Spinal cord (tissue), 9 donors: ENCODE measurements at regions not wholly inside any gene's neighbourhood (a gene's known extent, or its start where the extent isn't known, plus 50 kb on each side); places are given as distances from the start of the nearest gene placed in this dataset.

ENCODE experiments used
- DNase-seq, 6 donors: peaks; one replicate each; pipeline versions ENCODE4 v3.0.0 to v3.0.0-alpha.2; 2013 to 2015; ENCODE audit warnings: low spot score in 6 of 6, low read depth in 4 of 6
- H3K27ac ChIP-seq: one replicate; pipeline ENCODE4 v1.5.1; 2013; ENCODE audit warnings: low read depth, low read length, control low read depth
- H3K27me3 ChIP-seq: one replicate; pipeline ENCODE4 v1.6.1; 2013; ENCODE audit warnings: low read length; ENCODE audit not compliant: control insufficient read depth, insufficient read depth
- H3K36me3 ChIP-seq: one replicate; pipeline ENCODE4 v1.6.1; 2013; ENCODE audit warnings: low read length; ENCODE audit not compliant: control insufficient read depth, insufficient read depth
- H3K4me1 ChIP-seq: one replicate; pipeline ENCODE4 v1.6.1; 2013; ENCODE audit warnings: low read length; ENCODE audit not compliant: control insufficient read depth, insufficient read depth
- H3K4me3 ChIP-seq: one replicate; pipeline ENCODE4 v1.5.1; 2013; ENCODE audit warnings: low read depth, low read length, control low read depth
- H3K9me3 ChIP-seq: one replicate; pipeline ENCODE4 v1.6.1; 2013; ENCODE audit warnings: low read length; ENCODE audit not compliant: control insufficient read depth, insufficient read depth
- WGBS: methylation state at CpG from one replicate; pipeline ENCODE4 v1.1.5; 2013; ENCODE audit warnings: missing lambda C conversion rate; ENCODE audit not compliant: insufficient coverage; 5-methylcytosine and 5-hydroxymethylcytosine counted together
- donor health status: healthy.

DNA sequence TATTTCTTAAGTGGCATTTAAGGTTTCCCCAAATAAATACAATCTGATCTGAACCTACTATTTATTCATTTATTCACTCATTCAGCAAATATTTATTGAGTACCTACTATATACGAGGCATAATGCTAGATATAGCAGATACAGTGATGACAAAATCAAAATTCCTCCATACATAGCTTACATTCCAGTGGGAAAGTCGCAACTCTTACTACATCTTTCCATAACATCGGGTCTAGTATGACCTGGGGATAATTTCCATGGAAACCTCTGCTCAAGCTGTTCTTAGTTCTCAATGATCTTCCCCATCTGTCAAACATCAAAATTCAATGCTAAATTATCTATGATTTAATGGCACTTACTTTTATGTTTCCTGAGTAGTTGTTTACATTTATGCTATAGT lies 70.8 kb upstream of the PRKACB start:
- Histone ChIP-seq H3K27me3 (no peaks in the 10 kb centered on the region), H3K4me1 (no peaks in the 10 kb centered on the region), H3K4me3 (no peak overlapping the region), H3K9me3 (peaks cover 8% of the 10 kb centered on the region), H3K27ac (no peak overlapping the region), H3K36me3 (no peaks in the 10 kb centered on the region)
- no peak for DNase-seq
- 100% methylated on average over 1 of the region's 3 CpGs for WGBS

DNA sequence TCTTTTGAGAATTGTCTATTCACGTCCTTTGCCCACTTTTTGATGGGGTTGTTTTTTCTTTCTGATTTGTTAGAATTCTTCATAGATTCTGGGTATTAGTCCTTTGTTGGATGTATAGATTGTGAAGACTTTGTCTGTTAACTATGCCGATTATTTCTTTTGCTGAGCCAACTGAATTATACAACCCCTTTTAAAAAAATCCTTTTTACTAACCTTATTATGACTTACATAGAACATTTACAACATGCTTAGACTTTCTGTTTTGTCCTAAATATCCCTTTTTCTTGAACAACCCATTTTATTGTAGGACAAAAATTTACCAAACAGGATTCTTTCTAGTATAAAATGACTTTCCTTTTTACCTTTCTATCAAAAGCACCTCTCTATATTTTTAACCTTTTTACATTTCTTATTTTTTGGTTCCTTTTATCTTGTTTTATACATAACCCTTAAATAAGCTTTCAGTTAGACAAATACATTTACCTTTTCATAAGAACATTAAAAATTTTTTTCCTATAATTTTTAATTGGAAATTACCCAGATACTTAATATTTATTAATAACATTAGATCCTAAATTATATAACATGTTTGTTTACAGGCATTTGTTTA lies 70.4 kb upstream of the TTLL7 start:
- H3K27me3 ChIP-seq, result no peaks in the 10 kb centered on the region
- no peaks in the 10 kb centered on the region for H3K36me3 ChIP-seq
- 80% methylated on average over 1 of the region's 2 CpGs for WGBS
- H3K9me3 ChIP-seq, result peaks cover 10% of the 10 kb centered on the region
- no peak overlapping the region for H3K27ac ChIP-seq
- no peak overlapping the region for H3K4me3 ChIP-seq
- no peak for DNase-seq
- H3K4me1 ChIP-seq, result no peaks in the 10 kb centered on the region

DNA sequence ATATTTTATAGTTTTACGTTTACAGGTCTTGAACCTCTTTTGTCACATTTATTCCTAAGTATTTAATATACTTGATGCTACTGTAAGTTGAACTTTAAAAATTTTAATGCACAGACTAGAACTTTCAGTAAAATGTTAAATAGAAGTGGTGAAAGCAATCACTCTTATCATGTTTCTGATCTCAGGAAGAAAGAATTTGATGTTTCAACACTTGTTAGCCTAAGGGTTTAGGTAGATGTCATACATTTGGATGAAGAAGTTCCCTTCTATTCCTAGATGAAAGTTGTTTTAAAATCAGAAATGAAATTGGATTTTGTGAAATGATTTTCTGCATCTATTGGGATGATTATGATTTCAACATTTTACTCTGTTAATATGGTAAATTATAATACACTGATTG lies 63.6 kb upstream of the TTLL7 start:
- Histone ChIP-seq H3K36me3 (no peaks in the 10 kb centered on the region), H3K4me3 (no peak overlapping the region), H3K9me3 (peaks cover 1% of the 10 kb centered on the region), H3K27ac (no peak overlapping the region), H3K27me3 (no peaks in the 10 kb centered on the region), H3K4me1 (no peaks in the 10 kb centered on the region)
- no peak for DNase-seq
- WGBS, result no CpG with 5 or more reads among the region's 1 CpG

DNA sequence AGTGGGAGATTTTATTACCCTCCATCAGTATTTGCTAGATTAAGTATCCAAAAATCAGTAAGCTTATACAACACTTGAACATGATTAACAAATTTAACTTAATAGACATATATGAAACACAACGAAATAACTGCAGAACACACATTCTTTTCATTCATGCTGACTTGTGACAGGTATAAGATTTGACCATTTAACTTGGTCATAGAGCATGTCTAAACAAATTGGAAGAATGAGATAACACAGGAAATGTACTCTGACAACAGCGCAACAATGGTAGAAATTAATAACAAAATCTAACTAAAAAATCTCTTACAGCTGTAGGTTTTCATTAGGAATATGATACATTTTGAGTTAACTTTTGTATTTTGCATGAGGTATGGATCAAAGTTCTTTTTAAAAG lies 62.4 kb upstream of the TTLL7 start:
- no peak for DNase-seq
- H3K4me3 ChIP-seq, result no peak overlapping the region
- no peaks in the 10 kb centered on the region for H3K27me3 ChIP-seq
- no peaks in the 10 kb centered on the region for H3K9me3 ChIP-seq
- H3K4me1 ChIP-seq, result no peaks in the 10 kb centered on the region
- no CpG with 5 or more reads among the region's 2 CpGs for WGBS
- H3K36me3 ChIP-seq, result no peaks in the 10 kb centered on the region
- no peak overlapping the region for H3K27ac ChIP-seq

GRCh38 chr1:84060781-84061180 lies 61.8 kb upstream of the TTLL7 start:
- Histone ChIP-seq H3K27ac (no peak overlapping the region), H3K4me3 (no peak overlapping the region), H3K27me3 (no peaks in the 10 kb centered on the region), H3K4me1 (no peaks in the 10 kb centered on the region), H3K9me3 (no peaks in the 10 kb centered on the region), H3K36me3 (no peaks in the 10 kb centered on the region)
- DNase-seq, result no peak
- 67% methylated on average over 2 of the region's 2 CpGs for WGBS

GRCh38 chr1:84048820-84049219 lies 49.9 kb upstream of the TTLL7 start:
- Histone ChIP-seq H3K4me1 (no peaks in the 10 kb centered on the region), H3K27me3 (no peaks in the 10 kb centered on the region), H3K36me3 (no peaks in the 10 kb centered on the region), H3K4me3 (no peak overlapping the region), H3K27ac (no peak overlapping the region), H3K9me3 (no peaks in the 10 kb centered on the region)
- DNase-seq, result no peak
- no CpG with 5 or more reads among the region's 2 CpGs for WGBS
